Fibroblast of lung (primary cell): ENCODE measurements at regions not wholly inside any gene's neighbourhood (a gene's known extent, or its start where the extent isn't known, plus 50 kb on each side); places are given as distances from the start of the nearest gene placed in this dataset.

Source experiments
- DNase-seq, 2 donors: peaks; one replicate each; pipeline versions ENCODE4 v3.0.0 to v3.0.0-alpha.2; 2010; ENCODE audit warnings: low read depth in 2 of 2
- H2AFZ ChIP-seq: 2 replicates; pipeline ENCODE4 v1.5.1; 2012; ENCODE audit warnings: low read length, control low read depth, inconsistent platforms
- H3K27ac ChIP-seq: 2 replicates; pipeline ENCODE4 v1.5.1; 2011; ENCODE audit warnings: low read length, control low read depth; ENCODE audit not compliant: insufficient read depth
- H3K27me3 ChIP-seq: 2 replicates; pipeline ENCODE4 v1.5.1; 2011; ENCODE audit warnings: mild to moderate bottlenecking, low read length; ENCODE audit not compliant: control insufficient read depth, insufficient read depth
- H3K36me3 ChIP-seq: 2 replicates; pipeline ENCODE4 v1.5.1; 2011; ENCODE audit warnings: low read length; ENCODE audit not compliant: control insufficient read depth, insufficient read depth
- H3K4me1 ChIP-seq: 2 replicates; pipeline ENCODE4 v1.5.1; 2011; ENCODE audit warnings: low read length; ENCODE audit not compliant: control insufficient read depth, insufficient read depth; ENCODE audit errors: extremely low read depth
- H3K4me2 ChIP-seq: 2 replicates; pipeline ENCODE4 v1.5.1; 2011; ENCODE audit warnings: low read length, control low read depth; ENCODE audit not compliant: insufficient read depth; ENCODE audit errors: extremely low read depth
- H3K4me3 ChIP-seq, 4 experiments: fragments of 200-600 bp in 1 of 4; sonication (generic) in 1 of 4; replicated peaks in 1 of 4; 2 replicates each; pipeline ENCODE4 v1.5.1; 2011 to 2016; ENCODE audit warnings: low read length in 4 of 4, low read depth in 3 of 4, mild to moderate bottlenecking in 3 of 4, control low read depth in 2 of 4, inconsistent platforms in 1 of 4, mixed read lengths in 1 of 4; ENCODE audit not compliant: insufficient read depth in 1 of 4; ENCODE audit errors: control extremely low read depth in 1 of 4
- H3K79me2 ChIP-seq: 2 replicates; pipeline ENCODE4 v1.5.1; 2012; ENCODE audit warnings: mild to moderate bottlenecking, low read length, inconsistent platforms; ENCODE audit not compliant: control insufficient read depth, insufficient read depth
- H3K9ac ChIP-seq: 2 replicates; pipeline ENCODE4 v1.5.1; 2011; ENCODE audit warnings: mild to moderate bottlenecking, low read length, control low read depth; ENCODE audit not compliant: insufficient read depth
- H3K9me3 ChIP-seq: 2 replicates; pipeline ENCODE4 v1.5.1; 2012; ENCODE audit warnings: low read depth, low read length; ENCODE audit not compliant: control insufficient read depth, insufficient read depth
- H4K20me1 ChIP-seq: 2 replicates; pipeline ENCODE4 v1.5.1; 2011; ENCODE audit warnings: low read length; ENCODE audit not compliant: control insufficient read depth, insufficient read depth; ENCODE audit errors: extremely low read depth
- EZH2 ChIP-seq: IDR thresholded peaks from 2 replicates; pipeline ENCODE4 v1.5.1; 2012; ENCODE audit warnings: low read length, control low read depth, mild to moderate bottlenecking; ENCODE audit errors: missing control alignments
- TF ChIP-seq, protein P1 (sequence below), 2 donors: IDR thresholded peaks in 1 of 2; conservative IDR thresholded peaks in 1 of 2; 1 replicate in 1 of 2; 2 replicates in 1 of 2; pipeline ENCODE4 v1.5.1; 2011 to 2012; ENCODE audit warnings: low read length in 2 of 2, control low read depth in 1 of 2, inconsistent platforms in 1 of 2, low read depth in 1 of 2, mild to moderate bottlenecking in 1 of 2

DNA sequence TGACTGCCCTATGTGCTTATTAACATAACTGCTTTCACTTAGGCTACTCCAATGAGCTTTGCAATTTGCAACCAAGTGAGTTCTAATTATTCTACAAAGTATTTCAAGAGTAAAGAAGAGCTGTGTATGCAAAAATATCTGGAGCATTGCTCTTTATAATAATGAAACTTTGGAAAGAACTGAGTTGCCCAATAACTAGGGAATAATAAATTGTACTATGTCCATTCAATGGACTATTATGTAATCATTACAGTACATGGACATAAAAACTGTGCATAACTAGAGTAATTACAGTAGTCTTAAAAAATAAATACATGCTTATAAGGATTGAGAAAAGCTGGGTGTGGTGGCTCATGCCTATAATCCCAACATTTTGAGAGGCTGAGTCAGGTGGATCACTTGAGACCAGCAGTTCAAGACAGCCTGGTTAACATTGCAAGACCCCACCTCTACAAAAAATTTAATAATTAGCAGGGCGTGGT lies 70.3 kb upstream of the JAK1 start:
- Histone ChIP-seq H3K4me1 (no peaks in the 10 kb centered on the region), H3K27ac (no peak overlapping the region), H3K36me3 (no peaks in the 10 kb centered on the region), H3K4me3 (no peak overlapping the region), H3K9ac (no peak overlapping the region), H4K20me1 (no peaks in the 10 kb centered on the region), H3K9me3 (no peaks in the 10 kb centered on the region), H3K27me3 (no peaks in the 10 kb centered on the region), H3K79me2 (no peaks in the 10 kb centered on the region), H2AFZ (no peak overlapping the region), H3K4me2 (no peak overlapping the region)
- no peak for TF ChIP-seq EZH2
- TF ChIP-seq, protein P1, sequence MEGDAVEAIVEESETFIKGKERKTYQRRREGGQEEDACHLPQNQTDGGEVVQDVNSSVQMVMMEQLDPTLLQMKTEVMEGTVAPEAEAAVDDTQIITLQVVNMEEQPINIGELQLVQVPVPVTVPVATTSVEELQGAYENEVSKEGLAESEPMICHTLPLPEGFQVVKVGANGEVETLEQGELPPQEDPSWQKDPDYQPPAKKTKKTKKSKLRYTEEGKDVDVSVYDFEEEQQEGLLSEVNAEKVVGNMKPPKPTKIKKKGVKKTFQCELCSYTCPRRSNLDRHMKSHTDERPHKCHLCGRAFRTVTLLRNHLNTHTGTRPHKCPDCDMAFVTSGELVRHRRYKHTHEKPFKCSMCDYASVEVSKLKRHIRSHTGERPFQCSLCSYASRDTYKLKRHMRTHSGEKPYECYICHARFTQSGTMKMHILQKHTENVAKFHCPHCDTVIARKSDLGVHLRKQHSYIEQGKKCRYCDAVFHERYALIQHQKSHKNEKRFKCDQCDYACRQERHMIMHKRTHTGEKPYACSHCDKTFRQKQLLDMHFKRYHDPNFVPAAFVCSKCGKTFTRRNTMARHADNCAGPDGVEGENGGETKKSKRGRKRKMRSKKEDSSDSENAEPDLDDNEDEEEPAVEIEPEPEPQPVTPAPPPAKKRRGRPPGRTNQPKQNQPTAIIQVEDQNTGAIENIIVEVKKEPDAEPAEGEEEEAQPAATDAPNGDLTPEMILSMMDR (conservative IDR thresholded peaks at IDR 0.05 in 1 of 2, IDR thresholded peaks at IDR 0.05 in 1 of 2; ENCODE audit: low read depth in 1 of 2, low read length in 2 of 2) = no peak
- DNase-seq = peak in 1 of 2 donors; percentile 21

DNA sequence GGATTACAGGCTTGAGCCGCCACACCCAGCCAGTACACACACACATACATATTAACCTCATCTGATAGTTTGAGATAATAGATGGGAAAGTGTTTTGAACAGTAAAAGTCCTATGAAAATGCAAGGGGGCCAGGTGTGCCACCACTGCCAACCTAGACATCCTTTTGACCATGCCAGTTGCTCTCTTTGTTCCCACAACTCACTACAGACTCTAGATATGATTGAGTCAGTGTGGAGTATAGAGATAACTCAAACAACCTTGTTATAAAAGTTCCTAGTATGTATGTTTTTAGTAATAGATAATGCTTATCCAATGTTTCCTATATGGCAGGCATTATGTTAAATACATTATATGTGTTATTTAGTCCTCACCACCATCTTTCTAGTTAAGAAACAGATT lies 72.7 kb upstream of the JAK1 start:
- Histone ChIP-seq H3K4me1 (no peaks in the 10 kb centered on the region), H3K36me3 (no peaks in the 10 kb centered on the region), H3K27me3 (no peaks in the 10 kb centered on the region), H3K9me3 (no peaks in the 10 kb centered on the region), H3K4me2 (no peak overlapping the region), H4K20me1 (no peaks in the 10 kb centered on the region), H3K9ac (no peak overlapping the region), H2AFZ (no peak overlapping the region), H3K4me3 (no peak overlapping the region), H3K27ac (no peak overlapping the region), H3K79me2 (no peaks in the 10 kb centered on the region)
- no peak for TF ChIP-seq EZH2
- TF ChIP-seq, protein P1 (conservative IDR thresholded peaks at IDR 0.05 in 1 of 2, IDR thresholded peaks at IDR 0.05 in 1 of 2; ENCODE audit: low read depth in 1 of 2, low read length in 2 of 2) = no peak
- DNase-seq = no peak

DNA sequence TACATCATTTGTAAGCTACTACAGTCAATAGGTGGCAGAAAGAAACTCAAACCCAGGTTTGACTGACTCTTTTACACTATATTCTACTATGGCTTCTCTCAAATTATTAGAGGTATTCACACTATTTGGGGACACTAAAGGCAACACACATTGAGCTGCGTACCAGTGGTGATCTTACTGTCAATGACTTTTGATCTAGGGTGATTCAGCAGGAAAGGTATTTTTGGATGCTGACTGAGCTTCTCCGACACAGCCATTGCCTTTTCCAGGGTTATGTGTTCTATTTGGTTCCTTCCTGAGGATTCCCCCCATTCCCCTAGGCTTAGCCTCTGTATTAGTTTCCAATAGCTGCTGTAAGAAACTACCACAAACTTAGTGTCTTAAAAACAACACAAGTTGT lies 73.2 kb upstream of the JAK1 start:
- H3K9me3 ChIP-seq = no peaks in the 10 kb centered on the region
- no peaks in the 10 kb centered on the region for H3K79me2 ChIP-seq
- DNase-seq = no peak
- H3K27me3 ChIP-seq = no peaks in the 10 kb centered on the region
- H3K36me3 ChIP-seq = no peaks in the 10 kb centered on the region
- H4K20me1 ChIP-seq = no peaks in the 10 kb centered on the region
- no peak overlapping the region for H3K27ac ChIP-seq
- H3K9ac ChIP-seq = no peak overlapping the region
- TF ChIP-seq, protein P1 (conservative IDR thresholded peaks at IDR 0.05 in 1 of 2, IDR thresholded peaks at IDR 0.05 in 1 of 2; ENCODE audit: low read depth in 1 of 2, low read length in 2 of 2) = no peak
- TF ChIP-seq EZH2 = no peak
- no peak overlapping the region for H3K4me2 ChIP-seq
- H3K4me1 ChIP-seq = no peaks in the 10 kb centered on the region
- no peak overlapping the region for H3K4me3 ChIP-seq
- no peak overlapping the region for H2AFZ ChIP-seq
